DOHH2 (cell line): ENCODE measurements at regions not wholly inside any gene's neighbourhood (a gene's known extent, or its start where the extent isn't known, plus 50 kb on each side); places are given as distances from the start of the nearest gene placed in this dataset.

Experiments used
- CTCF ChIP-seq: fragments of 200-600 bp; sonication (generic); IDR thresholded peaks from one replicate; pipeline ENCODE4 v1.5.1; 2014; ENCODE audit warnings: antibody characterized with exemption, mild to moderate bottlenecking, low read depth, low read length; ENCODE audit not compliant: poor library complexity, severe bottlenecking
- EZH2phosphoT487 ChIP-seq: fragments of 200-600 bp; sonication (generic); IDR thresholded peaks from 2 replicates; pipeline ENCODE4 v1.6.1; 2017; ENCODE audit warnings: borderline replicate concordance, mild to moderate bottlenecking, antibody characterized with exemption, low read length, moderate library complexity, mixed read lengths

DNA sequence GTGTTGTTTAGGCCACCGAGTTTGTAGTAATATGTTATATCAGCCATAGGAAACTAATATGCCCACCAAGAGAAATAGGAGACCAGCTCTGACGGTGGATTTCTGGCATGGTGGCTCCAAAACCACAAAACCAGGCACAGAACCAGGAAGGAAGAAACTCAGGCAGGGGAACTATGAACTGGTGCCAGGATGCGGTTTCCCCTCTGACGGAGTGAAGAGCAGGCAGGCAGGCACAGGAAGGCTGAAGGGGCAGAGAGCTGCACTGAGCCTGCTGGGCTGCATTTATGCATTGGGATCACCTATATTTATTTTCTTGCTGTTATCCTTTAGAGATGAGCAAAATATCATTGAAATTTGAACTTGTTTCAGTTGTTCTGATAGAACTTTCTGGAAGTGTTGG lies 479.4 kb downstream of the VRK1 start:
- TF ChIP-seq CTCF (no peak), EZH2phosphoT487 (no peak)
